HG03565 (cell line): ENCODE measurements at regions not wholly inside any gene's neighbourhood (a gene's known extent, or its start where the extent isn't known, plus 50 kb on each side); places are given as distances from the start of the nearest gene placed in this dataset.

Experiments
- ATAC-seq: cut with Tn5 transposase; IDR thresholded peaks from one replicate; pipeline ENCODE4 v1.9.1; 2021; ENCODE audit warnings: mild to moderate bottlenecking, moderate library complexity; ENCODE audit not compliant: unreplicated experiment

- ATAC-seq: no peak
These were observed 337.2 kb upstream of the CDH6 start for GRCh38 chr5:30856242-30856641.

- no peak for ATAC-seq
These were observed 340.3 kb upstream of the CDH6 start for GRCh38 chr5:30853158-30853557.

GRCh38 chr5:30850866-30851265 is 342.6 kb upstream of the CDH6 start:
- no peak for ATAC-seq

GRCh38 chr5:30849931-30850710 is 343.4 kb upstream of the CDH6 start:
- no peak for ATAC-seq

GRCh38 chr5:30846171-30846570 is 347.3 kb upstream of the CDH6 start:
- no peak for ATAC-seq

GRCh38 chr5:30845194-30845593 is 348.3 kb upstream of the CDH6 start:
- no peak for ATAC-seq

GRCh38 chr5:30843541-30843940 is 349.9 kb upstream of the CDH6 start:
- no peak for ATAC-seq

GRCh38 chr5:30839956-30840355 is 353.5 kb upstream of the CDH6 start:
- ATAC-seq: no peak

GRCh38 chr5:30838936-30839496 is 354.5 kb upstream of the CDH6 start:
- no peak for ATAC-seq

- no peak for ATAC-seq
These were observed 361.0 kb upstream of the CDH6 start for GRCh38 chr5:30832519-30832918.

- ATAC-seq: no peak
These were observed 361.9 kb upstream of the CDH6 start for GRCh38 chr5:30831605-30832004.

- ATAC-seq: no peak
These were observed 362.4 kb upstream of the CDH6 start for GRCh38 chr5:30831123-30831522.

- ATAC-seq: no peak
These were observed 382.2 kb upstream of the CDH6 start for GRCh38 chr5:30811298-30811697.

- no peak for ATAC-seq
These were observed 383.6 kb upstream of the CDH6 start for GRCh38 chr5:30809933-30810332.

- ATAC-seq: no peak
These were observed 384.5 kb upstream of the CDH6 start for GRCh38 chr5:30808996-30809395.

GRCh38 chr5:30804739-30805505 is 388.6 kb upstream of the CDH6 start:
- ATAC-seq: no peak

- ATAC-seq: no peak
These were observed 390.4 kb upstream of the CDH6 start for GRCh38 chr5:30802961-30803705.

- ATAC-seq: no peak
These were observed 411.8 kb upstream of the CDH6 start for GRCh38 chr5:30781643-30782042.

- ATAC-seq: no peak
These were observed 425.3 kb upstream of the CDH6 start for GRCh38 chr5:30768056-30768690.

GRCh38 chr5:30765706-30766105 is 427.8 kb upstream of the CDH6 start:
- ATAC-seq: no peak

- no peak for ATAC-seq
These were observed 428.3 kb upstream of the CDH6 start for GRCh38 chr5:30765227-30765626.
